KBM-7 (cell line): ENCODE measurements at regions not wholly inside any gene's neighbourhood (a gene's known extent, or its start where the extent isn't known, plus 50 kb on each side); places are given as distances from the start of the nearest gene placed in this dataset.
"Not testable (repeated sequence)": the region's sequence is repeated elsewhere in the genome, so short reads cannot be mapped to it uniquely, and the experiment has no call there.

Experiments
- DNase-seq: peaks from one replicate; pipeline ENCODE4 v3.0.0-alpha.2; 2015
- in situ Hi-C: fragments of 300-500 bp; cut with MboI; formaldehyde crosslinking; loops from 2 replicates; pipeline ENCODE4 v1.14.3; 2020; ENCODE audit warnings: low sequenced_read_pairs, low pct_unique_long_range_greater_than_20kb, mixed read lengths

DNA sequence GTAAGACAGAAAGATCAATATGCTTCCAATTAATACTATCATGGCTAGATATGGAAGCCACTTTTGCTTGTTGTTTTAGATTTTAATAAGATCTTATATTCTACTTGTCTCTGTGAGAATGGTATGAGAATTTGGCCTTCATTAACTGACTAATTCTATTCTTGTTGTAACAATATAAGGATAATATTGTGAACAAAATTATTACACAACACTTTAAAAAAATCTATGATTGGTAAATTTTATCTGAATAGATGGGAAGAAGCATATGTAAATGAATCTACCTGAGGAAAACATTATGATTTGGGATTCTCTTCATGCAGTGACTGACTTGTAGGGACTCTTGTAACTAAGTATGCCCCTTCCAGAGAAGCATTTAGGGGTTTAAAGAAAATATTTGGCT lies 308.9 kb upstream of the KCND2 start:
- no peak for DNase-seq
- in situ Hi-C loops: no loop called here

GRCh38 chr7:119964788-119965542 lies 308.0 kb upstream of the KCND2 start:
- no peak for DNase-seq
- in situ Hi-C loops: no loop called here

GRCh38 chr7:119967221-119967620 lies 305.8 kb upstream of the KCND2 start:
- no peak for DNase-seq
- in situ Hi-C loops: no loop called here

- DNase-seq, in situ Hi-C loops: not testable (repeated sequence)
Observed at GRCh38 chr7:119968411-119968810, 304.6 kb upstream of the KCND2 start.

- in situ Hi-C loops: no loop called here
- DNase-seq: no peak
Observed at GRCh38 chr7:119969054-119969453, 303.9 kb upstream of the KCND2 start.

- in situ Hi-C loops: no loop called here
- no peak for DNase-seq
Observed at GRCh38 chr7:119969763-119970162, 303.2 kb upstream of the KCND2 start.

DNA sequence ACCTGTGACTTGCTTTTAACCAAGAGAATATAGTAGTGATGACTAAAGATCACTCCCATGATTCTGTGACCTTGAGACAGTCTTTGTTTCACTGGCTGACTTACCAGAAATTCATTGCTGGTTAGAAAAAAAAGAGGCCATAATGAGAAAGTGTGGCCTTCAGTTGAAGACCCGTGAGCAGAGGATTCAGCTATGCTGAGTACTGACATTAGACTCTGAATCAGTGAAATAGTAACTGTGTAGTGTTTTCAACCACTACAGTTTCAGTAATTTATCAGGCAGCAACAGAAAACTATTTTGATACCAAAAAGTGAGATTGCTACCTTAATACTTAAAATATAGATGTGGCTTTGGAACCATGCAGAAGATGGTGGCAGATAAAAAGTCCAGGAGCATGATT lies 298.0 kb upstream of the KCND2 start:
- DNase-seq: no peak
- in situ Hi-C loops: no loop called here

- in situ Hi-C loops: no loop called here
- no peak for DNase-seq
Observed at GRCh38 chr7:119982884-119983283, 290.1 kb upstream of the KCND2 start.

GRCh38 chr7:119983468-119983867 lies 289.5 kb upstream of the KCND2 start:
- in situ Hi-C loops: no loop called here
- DNase-seq: no peak

DNA sequence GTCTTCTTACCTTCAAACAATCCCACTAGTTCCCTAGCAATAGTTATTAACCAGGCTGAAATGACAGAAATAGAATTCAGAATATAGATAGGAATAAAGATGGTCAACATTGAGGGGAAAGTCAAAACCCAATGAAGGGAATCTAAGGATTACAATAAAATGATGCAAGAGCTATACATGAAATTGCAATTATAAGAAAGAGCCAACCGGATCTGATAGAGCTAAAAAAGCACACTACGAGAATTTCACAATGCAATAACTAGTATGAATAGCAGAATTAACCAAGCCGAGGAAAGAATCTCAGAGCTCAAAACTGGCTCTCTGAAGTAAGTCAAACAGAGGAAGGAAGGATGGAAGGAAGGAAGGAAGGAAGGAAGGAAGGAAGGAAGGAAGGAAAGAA lies 288.7 kb upstream of the KCND2 start:
- in situ Hi-C loops: no loop called here
- DNase-seq: no peak

- in situ Hi-C loops: no loop called here
- no peak for DNase-seq
Observed at GRCh38 chr7:119988401-119988800, 284.6 kb upstream of the KCND2 start.

DNA sequence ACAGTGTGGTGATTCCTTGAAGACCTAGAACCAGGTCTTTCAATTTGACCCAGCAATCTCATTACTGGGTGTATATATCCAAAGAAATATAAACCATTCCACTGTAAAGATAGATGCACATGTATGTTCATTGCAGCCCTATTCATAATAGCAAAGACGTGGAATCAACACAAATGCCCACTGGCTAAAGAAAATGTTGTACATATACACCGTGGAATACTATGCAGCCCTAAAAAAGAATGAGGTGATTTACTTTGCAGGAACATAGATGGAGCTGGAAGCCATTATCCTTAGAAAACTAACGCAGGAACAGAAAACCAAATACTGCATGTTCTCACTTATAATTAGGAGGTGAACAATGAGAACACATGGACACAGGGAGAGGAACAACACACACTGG lies 278.0 kb upstream of the KCND2 start:
- in situ Hi-C loops: no loop called here
- DNase-seq: no peak

DNA sequence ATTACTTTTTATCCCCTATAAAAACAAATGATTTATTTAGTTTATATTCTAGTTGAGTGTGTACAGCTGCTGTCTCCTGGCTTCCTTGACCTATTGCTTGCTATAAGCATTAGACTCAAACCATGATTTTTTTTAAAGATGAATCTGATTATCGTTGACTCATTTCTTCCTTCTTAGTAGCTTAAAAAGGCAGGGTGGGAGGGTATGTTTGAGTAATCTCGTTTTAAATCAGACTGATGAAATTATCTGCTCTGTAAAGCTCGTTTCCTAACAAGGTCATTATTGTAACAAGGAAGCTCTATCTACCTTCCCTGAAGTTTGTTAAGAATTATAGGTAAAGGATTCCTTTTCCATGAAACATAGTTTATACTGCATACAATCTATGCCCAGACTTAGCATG lies 276.3 kb upstream of the KCND2 start:
- in situ Hi-C loops: no loop called here
- DNase-seq: no peak

DNA sequence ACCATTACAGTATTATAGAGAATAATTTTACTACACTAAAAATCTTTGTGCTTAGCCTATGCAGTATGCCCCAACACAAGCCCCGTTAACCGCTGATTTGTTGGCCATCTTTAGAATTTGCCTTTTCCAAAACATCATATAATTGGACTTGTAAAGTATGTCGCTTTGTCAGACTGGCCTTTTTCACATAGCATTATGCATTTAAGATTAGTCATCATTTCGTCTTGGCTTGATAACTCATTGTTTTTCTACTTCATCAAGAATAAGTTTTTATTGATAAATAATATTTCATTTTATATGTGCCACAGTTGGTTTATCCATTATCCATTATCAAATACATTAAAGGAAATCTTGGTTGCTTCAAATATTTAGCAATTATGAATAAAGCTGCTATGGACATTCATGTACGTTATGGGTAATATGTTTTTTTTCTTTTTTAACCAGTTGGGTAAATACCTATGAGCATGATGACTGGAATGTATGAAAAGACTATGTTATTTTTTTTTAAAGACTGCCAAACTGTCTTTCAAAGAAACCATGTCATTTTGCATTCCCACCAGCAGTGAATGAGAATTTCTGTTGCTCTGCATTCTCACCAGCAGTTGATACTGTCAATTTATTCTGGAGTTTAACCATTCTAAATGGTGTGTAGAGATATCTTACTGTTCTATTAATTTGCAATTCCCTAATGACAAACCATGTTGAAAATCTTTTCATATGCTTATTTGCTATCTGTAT lies 273.1 kb upstream of the KCND2 start:
- DNase-seq: no peak
- in situ Hi-C loops: no loop called here

DNA sequence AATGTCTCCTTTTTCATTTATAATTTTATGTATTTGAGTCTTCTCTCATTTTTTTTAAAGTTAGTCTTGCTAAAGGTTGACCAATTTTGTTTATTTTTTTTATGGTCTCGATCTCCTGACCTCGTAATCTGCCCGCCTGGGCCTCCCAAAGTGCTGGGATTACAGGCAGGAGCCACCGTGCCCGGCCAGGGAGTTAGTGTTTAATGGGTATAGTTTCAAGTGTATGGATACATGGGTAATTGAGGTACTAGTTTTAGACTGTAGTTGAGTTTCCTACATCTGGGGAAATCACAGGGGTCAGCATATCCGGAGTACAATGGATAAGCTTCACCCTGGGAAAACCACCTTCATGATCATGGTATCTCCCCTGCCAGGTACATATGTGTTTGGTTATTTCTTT lies 267.3 kb upstream of the KCND2 start:
- in situ Hi-C loops: no loop called here
- no peak for DNase-seq

GRCh38 chr7:120014301-120014700 lies 258.7 kb upstream of the KCND2 start:
- in situ Hi-C loops, DNase-seq: not testable (repeated sequence)

DNA sequence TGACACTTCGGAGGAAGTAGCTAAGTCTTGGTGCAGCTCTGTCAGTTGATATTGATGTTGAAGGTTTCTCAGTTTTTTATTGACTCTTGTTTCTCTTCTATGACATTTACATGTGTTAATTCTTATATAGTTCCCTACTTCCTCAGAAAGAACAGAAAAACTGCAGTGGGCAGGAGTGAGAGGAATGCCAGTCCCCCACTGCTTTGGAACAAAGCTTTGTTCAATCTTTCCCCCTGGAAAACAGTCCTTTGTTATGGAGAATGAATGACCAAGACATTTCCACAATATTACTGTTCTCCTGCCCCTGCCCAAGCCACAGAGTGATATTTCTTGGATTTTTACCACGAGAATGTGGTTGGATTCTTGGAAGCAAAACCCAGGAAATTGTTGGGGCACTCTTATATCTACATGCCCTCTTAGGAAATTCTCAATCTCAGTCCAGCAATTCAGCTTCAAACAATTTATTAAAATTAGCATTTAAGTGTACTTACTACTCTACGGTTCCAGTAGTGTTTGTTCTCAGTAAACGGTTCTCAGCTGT lies 258.0 kb upstream of the KCND2 start:
- DNase-seq: no peak
- in situ Hi-C loops: no loop called here

- in situ Hi-C loops: no loop called here
- DNase-seq: no peak
Observed at GRCh38 chr7:120021085-120021484, 251.9 kb upstream of the KCND2 start.

GRCh38 chr7:120023494-120024167 lies 249.3 kb upstream of the KCND2 start:
- in situ Hi-C loops: no loop called here
- no peak for DNase-seq

DNA sequence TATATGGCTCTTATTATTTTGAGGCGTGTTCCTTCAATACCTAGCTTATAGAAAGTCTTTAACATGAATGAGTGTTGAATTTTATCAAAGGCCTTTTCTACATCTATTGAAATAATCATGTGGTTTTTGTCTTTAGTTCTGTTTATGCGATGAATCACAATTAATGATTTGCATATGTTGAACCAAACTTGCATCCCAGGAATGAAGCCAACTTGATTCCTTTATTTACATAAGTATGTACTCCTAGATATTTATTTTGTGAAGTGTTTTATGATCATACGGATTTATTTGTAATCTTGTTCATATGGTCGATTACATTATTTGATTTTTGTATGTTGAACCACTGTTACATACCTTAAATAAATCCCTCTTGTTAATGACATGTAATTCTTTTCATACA lies 244.3 kb upstream of the KCND2 start:
- DNase-seq: no peak
- in situ Hi-C loops: no loop called here
